ENCODE measurements at regions not wholly inside any gene's neighbourhood (a gene's known extent, or its start where the extent isn't known, plus 50 kb on each side); places are given as distances from the start of the nearest gene placed in this dataset.

GRCh38 chr11:113579292-113579940 lies 104.2 kb upstream of the DRD2 start:
- DNase-seq, result no peak

GRCh38 chr11:113578715-113579250 lies 103.6 kb upstream of the DRD2 start:
- no peak for DNase-seq

GRCh38 chr11:113578033-113578380 lies 102.8 kb upstream of the DRD2 start:
- no peak for DNase-seq

- no peak for DNase-seq
These were observed 102.3 kb upstream of the DRD2 start for GRCh38 chr11:113577356-113578032.

GRCh38 chr11:113574586-113574985 lies 99.4 kb upstream of the DRD2 start:
- no peak for DNase-seq

GRCh38 chr11:113574171-113574570 lies 99.0 kb upstream of the DRD2 start:
- DNase-seq, result no peak

GRCh38 chr11:113572136-113572735 lies 97.0 kb upstream of the DRD2 start:
- no peak for DNase-seq

GRCh38 chr11:113571531-113571930 lies 96.3 kb upstream of the DRD2 start:
- DNase-seq, result no peak

- no peak for DNase-seq
These were observed 95.7 kb upstream of the DRD2 start for GRCh38 chr11:113570906-113571305.

- DNase-seq, result no peak
These were observed 94.2 kb upstream of the DRD2 start for GRCh38 chr11:113569391-113569790.

- DNase-seq, result no peak
These were observed 93.4 kb upstream of the DRD2 start for GRCh38 chr11:113568566-113568965.

- DNase-seq, result no peak
These were observed 92.8 kb upstream of the DRD2 start for GRCh38 chr11:113567867-113568544.

- DNase-seq, result no peak
These were observed 91.9 kb upstream of the DRD2 start for GRCh38 chr11:113567097-113567496.

GRCh38 chr11:113564527-113565130 lies 89.4 kb upstream of the DRD2 start:
- no peak for DNase-seq

GRCh38 chr11:113563766-113564526 lies 88.7 kb upstream of the DRD2 start:
- no peak for DNase-seq

- no peak for DNase-seq
These were observed 87.8 kb upstream of the DRD2 start for GRCh38 chr11:113562981-113563461.

- DNase-seq, result no peak
These were observed 87.4 kb upstream of the DRD2 start for GRCh38 chr11:113562576-113562975.

- DNase-seq, result no peak
These were observed 82.7 kb upstream of the DRD2 start for GRCh38 chr11:113557926-113558325.

- no peak for DNase-seq
These were observed 80.8 kb upstream of the DRD2 start for GRCh38 chr11:113556036-113556435.

- no peak for DNase-seq
These were observed 79.9 kb upstream of the DRD2 start for GRCh38 chr11:113555071-113555619.

GRCh38 chr11:113554526-113554925 lies 79.3 kb upstream of the DRD2 start:
- no peak for DNase-seq

GRCh38 chr11:113553915-113554314 lies 78.7 kb upstream of the DRD2 start:
- no peak for DNase-seq
